ENCODE measurements at regions not wholly inside any gene's neighbourhood (a gene's known extent, or its start where the extent isn't known, plus 50 kb on each side); places are given as distances from the start of the nearest gene placed in this dataset.

GRCh38 chr15:100714034-100714748, 111.8 kb downstream of the ASB7 start:
- Mint-ChIP-seq H3K27me3 (ENCODE audit: low read depth, unreplicated experiment) (peaks cover 8% of the 10 kb centered on the region), H3K36me3 (ENCODE audit: low read depth, unreplicated experiment) (no peaks in the 10 kb centered on the region), H3K9me3 (ENCODE audit: unreplicated experiment) (peaks cover 5% of the 10 kb centered on the region), H3K4me1 (ENCODE audit: low read depth, unreplicated experiment) (peaks cover 6% of the 10 kb centered on the region), H3K27ac (ENCODE audit: unreplicated experiment) (no peak overlapping the region), H3K4me3 (ENCODE audit: unreplicated experiment) (no peak overlapping the region)
- Histone ChIP-seq H3K36me3 (ENCODE audit: insufficient read depth, low read length) (no peaks in the 10 kb centered on the region), H3K9me3 (ENCODE audit: insufficient read depth, low read depth, low read length) (no peaks in the 10 kb centered on the region), H3K4me2 (ENCODE audit: low read length) (no peak overlapping the region), H3K4me3 (ENCODE audit: insufficient read depth, low read depth, low read length) (no peak overlapping the region), H3K79me2 (ENCODE audit: insufficient read depth, low read length) (no peaks in the 10 kb centered on the region), H3K4me1 (ENCODE audit: insufficient read depth, low read length) (peaks cover 18% of the 10 kb centered on the region), H3K27ac (ENCODE audit: low read depth, low read length) (peak overlapping the region; percentile 84), H4K20me1 (ENCODE audit: insufficient read depth, low read length) (no peaks in the 10 kb centered on the region), H3K27me3 (ENCODE audit: insufficient read depth, low read length) (no peaks in the 10 kb centered on the region), H2AFZ (ENCODE audit: low read depth, low read length) (no peak overlapping the region), H3K9ac (ENCODE audit: low read length) (no peak overlapping the region)
- FAIRE-seq: no peak
- no peak for DNase-seq (ENCODE audit: low read depth)
- TF ChIP-seq, protein P1, sequence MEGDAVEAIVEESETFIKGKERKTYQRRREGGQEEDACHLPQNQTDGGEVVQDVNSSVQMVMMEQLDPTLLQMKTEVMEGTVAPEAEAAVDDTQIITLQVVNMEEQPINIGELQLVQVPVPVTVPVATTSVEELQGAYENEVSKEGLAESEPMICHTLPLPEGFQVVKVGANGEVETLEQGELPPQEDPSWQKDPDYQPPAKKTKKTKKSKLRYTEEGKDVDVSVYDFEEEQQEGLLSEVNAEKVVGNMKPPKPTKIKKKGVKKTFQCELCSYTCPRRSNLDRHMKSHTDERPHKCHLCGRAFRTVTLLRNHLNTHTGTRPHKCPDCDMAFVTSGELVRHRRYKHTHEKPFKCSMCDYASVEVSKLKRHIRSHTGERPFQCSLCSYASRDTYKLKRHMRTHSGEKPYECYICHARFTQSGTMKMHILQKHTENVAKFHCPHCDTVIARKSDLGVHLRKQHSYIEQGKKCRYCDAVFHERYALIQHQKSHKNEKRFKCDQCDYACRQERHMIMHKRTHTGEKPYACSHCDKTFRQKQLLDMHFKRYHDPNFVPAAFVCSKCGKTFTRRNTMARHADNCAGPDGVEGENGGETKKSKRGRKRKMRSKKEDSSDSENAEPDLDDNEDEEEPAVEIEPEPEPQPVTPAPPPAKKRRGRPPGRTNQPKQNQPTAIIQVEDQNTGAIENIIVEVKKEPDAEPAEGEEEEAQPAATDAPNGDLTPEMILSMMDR (IDR thresholded peaks at IDR 0.05; ENCODE audit: insufficient read depth, low read depth, low read length): no peak
- no peak for TF ChIP-seq EZH2 (IDR thresholded peaks at IDR 0.05; ENCODE audit: insufficient read depth, low read length)

- no peak for FAIRE-seq
- H3K27ac Mint-ChIP-seq (ENCODE audit: unreplicated experiment): no peak overlapping the region
- no peak for TF ChIP-seq EZH2 (IDR thresholded peaks at IDR 0.05; ENCODE audit: insufficient read depth, low read length)
- H3K4me1 Mint-ChIP-seq (ENCODE audit: low read depth, unreplicated experiment): peaks cover 6% of the 10 kb centered on the region
- Histone ChIP-seq H3K79me2 (ENCODE audit: insufficient read depth, low read length) (no peaks in the 10 kb centered on the region), H3K4me3 (ENCODE audit: insufficient read depth, low read depth, low read length) (no peak overlapping the region), H3K36me3 (ENCODE audit: insufficient read depth, low read length) (no peaks in the 10 kb centered on the region), H3K9ac (ENCODE audit: low read length) (no peak overlapping the region), H3K9me3 (ENCODE audit: insufficient read depth, low read depth, low read length) (no peaks in the 10 kb centered on the region), H4K20me1 (ENCODE audit: insufficient read depth, low read length) (no peaks in the 10 kb centered on the region), H2AFZ (ENCODE audit: low read depth, low read length) (no peak overlapping the region), H3K4me1 (ENCODE audit: insufficient read depth, low read length) (peaks cover 18% of the 10 kb centered on the region), H3K27ac (ENCODE audit: low read depth, low read length) (no peak overlapping the region), H3K27me3 (ENCODE audit: insufficient read depth, low read length) (no peaks in the 10 kb centered on the region), H3K4me2 (ENCODE audit: low read length) (no peak overlapping the region)
- H3K27me3 Mint-ChIP-seq (ENCODE audit: low read depth, unreplicated experiment): peaks cover 8% of the 10 kb centered on the region
- H3K36me3 Mint-ChIP-seq (ENCODE audit: low read depth, unreplicated experiment): no peaks in the 10 kb centered on the region
- no peak overlapping the region for H3K4me3 Mint-ChIP-seq (ENCODE audit: unreplicated experiment)
- DNase-seq (ENCODE audit: low read depth): no peak
- peaks cover 5% of the 10 kb centered on the region for H3K9me3 Mint-ChIP-seq (ENCODE audit: unreplicated experiment)
These were observed 112.5 kb downstream of the ASB7 start for GRCh38 chr15:100714749-100715342.

DNA sequence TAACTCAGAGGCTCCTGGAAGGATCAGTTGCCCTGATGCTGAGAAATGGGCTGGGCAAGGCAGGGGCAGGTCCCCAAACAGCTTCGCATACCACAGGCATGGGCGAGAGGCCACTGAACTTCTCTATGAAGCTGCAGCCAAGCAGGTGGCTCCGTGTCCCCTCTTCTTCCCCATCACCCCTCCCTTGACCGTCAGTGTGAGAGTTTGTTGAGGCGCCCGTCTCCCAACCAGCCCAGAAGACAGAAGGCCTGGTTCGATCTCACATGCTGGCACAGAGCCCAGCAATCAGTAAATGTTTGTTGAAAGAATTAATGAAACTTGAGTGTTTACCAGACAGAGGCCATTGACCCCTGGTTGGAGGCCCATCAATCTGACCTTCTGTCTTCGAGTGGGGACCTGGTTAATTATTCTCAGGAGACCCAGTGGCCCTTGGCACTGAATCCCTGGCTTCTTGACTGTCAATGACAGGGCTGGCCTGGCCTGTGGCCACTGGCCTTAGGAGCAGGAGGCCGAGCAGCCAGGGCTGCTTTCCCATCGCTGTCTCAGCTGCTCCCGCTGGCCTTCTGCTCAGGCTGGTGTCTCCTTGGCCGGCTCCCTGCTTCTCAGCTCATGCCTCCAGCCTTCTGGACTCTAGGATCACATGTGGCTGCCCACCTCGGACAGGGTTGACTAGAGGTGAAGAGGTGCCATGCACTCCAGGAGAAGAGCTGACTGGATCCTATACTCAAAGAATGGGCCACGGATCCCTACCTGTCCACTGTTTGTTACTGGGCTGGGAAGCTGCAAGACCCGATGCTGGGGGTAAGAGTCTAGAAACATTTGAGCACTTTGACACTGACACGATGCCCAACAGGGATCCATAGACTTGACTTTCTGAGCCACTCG, 113.4 kb downstream of the ASB7 start:
- H3K79me2 ChIP-seq (ENCODE audit: insufficient read depth, low read length): no peaks in the 10 kb centered on the region
- no peak overlapping the region for H2AFZ ChIP-seq (ENCODE audit: low read depth, low read length)
- no peak for DNase-seq (ENCODE audit: low read depth)
- H3K9ac ChIP-seq (ENCODE audit: low read length): no peak overlapping the region
- no peak overlapping the region for H3K27ac ChIP-seq (ENCODE audit: low read depth, low read length)
- H4K20me1 ChIP-seq (ENCODE audit: insufficient read depth, low read length): no peaks in the 10 kb centered on the region
- Mint-ChIP-seq H3K4me3 (ENCODE audit: unreplicated experiment) (no peak overlapping the region), H3K27me3 (ENCODE audit: low read depth, unreplicated experiment) (peaks cover 5% of the 10 kb centered on the region), H3K9me3 (ENCODE audit: unreplicated experiment) (peaks cover 3% of the 10 kb centered on the region), H3K4me1 (ENCODE audit: low read depth, unreplicated experiment) (peaks cover 11% of the 10 kb centered on the region), H3K36me3 (ENCODE audit: low read depth, unreplicated experiment) (no peaks in the 10 kb centered on the region), H3K27ac (ENCODE audit: unreplicated experiment) (no peak overlapping the region)
- H3K27me3 ChIP-seq (ENCODE audit: insufficient read depth, low read length): no peaks in the 10 kb centered on the region
- no peaks in the 10 kb centered on the region for H3K9me3 ChIP-seq (ENCODE audit: insufficient read depth, low read depth, low read length)
- H3K4me3 ChIP-seq (ENCODE audit: insufficient read depth, low read depth, low read length): no peak overlapping the region
- H3K4me2 ChIP-seq (ENCODE audit: low read length): no peak overlapping the region
- H3K4me1 ChIP-seq (ENCODE audit: insufficient read depth, low read length): peaks cover 23% of the 10 kb centered on the region
- H3K36me3 ChIP-seq (ENCODE audit: insufficient read depth, low read length): no peaks in the 10 kb centered on the region
- FAIRE-seq: no peak
- TF ChIP-seq EZH2 (IDR thresholded peaks at IDR 0.05; ENCODE audit: insufficient read depth, low read length): no peak
- TF ChIP-seq, protein P1 (IDR thresholded peaks at IDR 0.05; ENCODE audit: insufficient read depth, low read depth, low read length): no peak
